Ascending aorta (tissue), 2 donors: ENCODE measurements at regions not wholly inside any gene's neighbourhood (a gene's known extent, or its start where the extent isn't known, plus 50 kb on each side); places are given as distances from the start of the nearest gene placed in this dataset.
A peak's percentile ranks its signal among the peaks of the same experiment; 100 is the strongest.
"Not testable (repeated sequence)": the region's sequence is repeated elsewhere in the genome, so short reads cannot be mapped to it uniquely, and the experiment has no call there.

Experiments used
- DNase-seq, 2 donors: peaks; one replicate each; pipeline ENCODE4 v3.0.0-alpha.2; 2019; ENCODE audit warnings: low spot score in 2 of 2
- H3K27ac ChIP-seq, 2 donors: fragments of 200-600 bp; sonication (generic); one replicate each; pipeline ENCODE4 v1.5.1; 2016 to 2017; ENCODE audit warnings: mild to moderate bottlenecking in 1 of 2
- H3K27me3 ChIP-seq: fragments of 200-600 bp; sonication (generic); one replicate; pipeline ENCODE4 v1.5.1; 2017
- H3K36me3 ChIP-seq, 2 donors: fragments of 200-600 bp; sonication (generic); one replicate each; pipeline ENCODE4 v1.5.1; 2016
- H3K4me1 ChIP-seq, 2 donors: fragments of 200-600 bp; sonication (generic); one replicate each; pipeline ENCODE4 v1.5.1; 2016 to 2017; ENCODE audit warnings: mild to moderate bottlenecking in 1 of 2
- H3K4me3 ChIP-seq, 2 donors: fragments of 200-600 bp; sonication (generic); one replicate each; pipeline ENCODE4 v1.5.1; 2016 to 2017; ENCODE audit warnings: mild to moderate bottlenecking in 1 of 2
- H3K9me3 ChIP-seq, 2 donors: fragments of 200-600 bp; sonication (generic); one replicate each; pipeline ENCODE4 v1.5.1; 2016
- CTCF ChIP-seq, 3 experiments: fragments of 200-600 bp in 2 of 3; fragments of 450-650 bp in 1 of 3; sonication (generic) in 2 of 3; IDR thresholded peaks; one replicate each; pipeline ENCODE4 v1.5.1; 2016 to 2019; ENCODE audit warnings: antibody characterized with exemption in 3 of 3, mild to moderate bottlenecking in 1 of 3, moderate library complexity in 1 of 3
- intact Hi-C: fragments of 100-400 bp; cut with DNase I; formaldehyde crosslinking; loops from one replicate; pipeline ENCODE4 v1.15.1; 2023

GRCh38 chr2:137900421-137901141 lies 63.7 kb upstream of the HNMT start:
- Histone ChIP-seq H3K27ac (no peak overlapping the region), H3K36me3 (no peaks in the 10 kb centered on the region), H3K9me3 (no peaks in the 10 kb centered on the region), H3K27me3 (no peaks in the 10 kb centered on the region), H3K4me3 (no peak overlapping the region), H3K4me1 (no peaks in the 10 kb centered on the region)
- intact Hi-C loops = no loop called here
- no peak for TF ChIP-seq CTCF (IDR thresholded peaks at IDR 0.05)
- no peak for DNase-seq

GRCh38 chr2:137910641-137911040 lies 53.6 kb upstream of the HNMT start:
- Histone ChIP-seq H3K27me3 (no peaks in the 10 kb centered on the region), H3K36me3 (no peaks in the 10 kb centered on the region), H3K4me1 (no peaks in the 10 kb centered on the region), H3K27ac (no peak overlapping the region), H3K9me3 (no peaks in the 10 kb centered on the region), H3K4me3 (no peak overlapping the region)
- DNase-seq = no peak
- TF ChIP-seq CTCF (IDR thresholded peaks at IDR 0.05) = peak in 2 of 3 experiments; percentile 64 to 69
- intact Hi-C loops = loop anchor here (1.0 to 2.0 kb wide), 4 partner anchors 180 to 916 kb away; no protein-coding TSS in a partner anchor

DNA sequence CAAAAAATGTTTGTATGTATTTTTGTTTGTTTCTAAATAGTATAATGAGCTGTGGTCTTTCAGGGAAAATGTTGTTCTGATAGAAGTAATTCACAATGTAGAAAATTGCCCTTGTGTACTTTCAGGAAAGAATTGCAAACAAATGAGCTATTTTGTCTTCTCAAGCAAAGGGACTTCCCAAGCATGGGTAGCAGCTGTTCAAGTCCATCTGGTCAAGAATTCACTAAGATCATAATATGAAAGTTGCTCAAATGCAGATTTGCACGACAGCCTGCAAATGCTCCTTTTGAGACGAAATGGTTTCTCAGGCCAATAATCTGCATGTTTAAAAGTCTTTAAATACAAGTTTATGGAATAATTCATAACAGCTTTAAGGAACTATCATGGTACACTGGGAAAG lies 51.9 kb upstream of the HNMT start:
- Histone ChIP-seq H3K27me3 (no peaks in the 10 kb centered on the region), H3K4me1 (no peaks in the 10 kb centered on the region), H3K9me3 (no peaks in the 10 kb centered on the region), H3K4me3 (no peak overlapping the region), H3K36me3 (no peaks in the 10 kb centered on the region), H3K27ac (no peak overlapping the region)
- DNase-seq = no peak
- intact Hi-C loops = no loop called here
- TF ChIP-seq CTCF (IDR thresholded peaks at IDR 0.05) = no peak

DNA sequence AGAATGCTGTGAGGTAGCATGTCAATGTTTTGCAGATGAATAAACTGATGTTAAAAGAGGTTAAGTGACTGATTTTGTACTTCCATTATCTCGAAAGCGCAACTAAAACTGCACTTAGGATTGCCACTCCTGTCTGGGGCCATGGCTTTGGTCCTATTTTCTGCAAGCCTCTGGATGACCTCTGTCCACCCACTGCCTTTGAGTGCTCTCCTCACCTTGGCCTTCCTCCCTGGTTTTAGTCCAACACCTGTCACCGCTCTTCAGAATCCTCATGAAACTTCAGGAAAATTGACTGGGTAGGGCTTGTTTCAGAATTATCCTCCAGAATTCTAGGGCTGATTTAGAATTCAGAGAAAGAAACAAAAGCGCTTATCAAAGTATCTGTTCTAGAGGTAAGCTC lies 51.1 kb upstream of the HNMT start:
- Histone ChIP-seq H3K27me3 (no peaks in the 10 kb centered on the region), H3K9me3 (no peaks in the 10 kb centered on the region), H3K4me1 (no peaks in the 10 kb centered on the region), H3K27ac (no peak overlapping the region), H3K4me3 (no peak overlapping the region), H3K36me3 (no peaks in the 10 kb centered on the region)
- intact Hi-C loops = no loop called here
- DNase-seq = no peak
- no peak for TF ChIP-seq CTCF (IDR thresholded peaks at IDR 0.05)

GRCh38 chr2:137913648-137914047 lies 50.6 kb upstream of the HNMT start:
- H3K4me3 ChIP-seq, intact Hi-C loops: not testable (repeated sequence)

More at GRCh38 chr2:137913648-137914047, 50.6 kb upstream of the HNMT start:
- not testable (repeated sequence) for H3K36me3 ChIP-seq, H3K9me3 ChIP-seq, H3K4me1 ChIP-seq, DNase-seq, H3K27ac ChIP-seq, H3K27me3 ChIP-seq
